NCI-H774 (cell line): ENCODE measurements at regions not wholly inside any gene's neighbourhood (a gene's known extent, or its start where the extent isn't known, plus 50 kb on each side); places are given as distances from the start of the nearest gene placed in this dataset.
"Not testable (repeated sequence)": the region's sequence is repeated elsewhere in the genome, so short reads cannot be mapped to it uniquely, and the experiment has no call there.

Experiments used
- DNase-seq: peaks from one replicate; lab custom pipeline; 2025; lab: John Stamatoyannopoulos, UW

DNA sequence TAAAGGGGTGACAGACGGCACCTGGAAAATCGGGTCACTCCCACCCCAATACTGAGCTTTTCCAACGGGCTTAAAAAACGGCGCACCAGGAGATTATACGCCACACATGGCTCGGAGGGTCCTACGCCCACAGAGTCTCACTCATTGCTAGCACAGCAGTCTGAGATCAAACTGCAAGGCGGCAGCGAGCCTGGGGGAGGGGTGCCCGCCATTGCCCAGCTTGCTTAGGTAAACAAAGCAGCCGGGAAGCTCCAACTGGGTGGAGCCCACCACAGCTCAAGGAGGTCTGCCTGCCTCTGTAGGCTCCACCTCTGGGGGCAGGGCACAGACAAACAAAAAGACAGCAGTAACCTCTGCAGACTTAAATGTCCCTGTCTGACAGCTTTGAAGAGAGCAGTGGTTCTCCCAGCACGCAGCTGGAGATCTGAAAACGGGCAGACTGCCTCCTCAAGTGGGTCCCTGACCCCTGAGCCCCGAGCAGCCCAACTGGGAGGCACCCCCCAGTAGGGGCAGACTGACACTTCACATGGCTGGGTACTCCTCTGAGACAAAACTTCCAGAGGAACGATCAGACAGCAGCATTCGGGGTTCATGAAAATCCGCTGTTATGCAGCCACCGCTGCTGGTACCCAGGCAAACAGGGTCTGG is 162.8 kb upstream of the GJE1 start:
- not testable (repeated sequence) for DNase-seq

DNA sequence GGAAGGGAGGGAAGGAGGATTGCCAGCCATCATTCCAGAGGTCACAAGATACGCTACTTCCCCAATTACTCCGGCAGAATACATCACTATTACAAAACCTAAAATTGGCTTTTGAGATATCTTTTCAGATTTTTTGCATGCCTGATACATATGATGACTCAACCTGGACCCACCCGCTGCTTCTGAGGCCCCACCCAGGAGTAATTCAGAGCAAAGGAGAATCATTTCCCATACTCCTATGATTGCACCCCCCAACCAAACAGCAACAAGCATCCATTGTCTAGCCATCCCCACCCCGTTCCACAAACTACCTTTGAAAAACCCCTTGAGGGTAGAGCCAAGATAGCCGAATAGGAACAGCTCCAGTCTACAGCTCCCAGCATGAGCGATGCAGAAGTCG is 163.5 kb upstream of the GJE1 start:
- DNase-seq = no peak

DNA sequence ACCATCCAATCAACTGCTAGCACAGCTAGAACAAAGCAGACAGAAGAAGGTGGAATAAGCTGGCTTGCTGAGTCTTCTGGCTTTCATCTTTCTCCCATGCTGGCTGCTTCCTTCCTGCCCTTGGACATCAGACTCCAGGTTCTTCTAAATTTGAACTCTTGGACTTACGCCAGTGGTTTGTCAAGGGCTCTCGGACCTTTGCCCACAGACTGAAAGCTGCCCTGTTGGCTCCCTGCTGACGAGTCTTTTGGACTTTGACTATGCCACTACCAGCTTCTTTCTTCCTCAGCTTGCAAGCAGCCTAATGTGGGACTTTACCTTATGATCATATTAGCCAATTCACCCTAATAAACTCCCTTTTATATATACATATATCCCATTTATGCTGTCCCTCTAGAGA is 164.1 kb upstream of the GJE1 start:
- no peak for DNase-seq

- no peak for DNase-seq
Measured at GRCh38 chr6:141965016-141965545, 167.6 kb upstream of the GJE1 start.

DNA sequence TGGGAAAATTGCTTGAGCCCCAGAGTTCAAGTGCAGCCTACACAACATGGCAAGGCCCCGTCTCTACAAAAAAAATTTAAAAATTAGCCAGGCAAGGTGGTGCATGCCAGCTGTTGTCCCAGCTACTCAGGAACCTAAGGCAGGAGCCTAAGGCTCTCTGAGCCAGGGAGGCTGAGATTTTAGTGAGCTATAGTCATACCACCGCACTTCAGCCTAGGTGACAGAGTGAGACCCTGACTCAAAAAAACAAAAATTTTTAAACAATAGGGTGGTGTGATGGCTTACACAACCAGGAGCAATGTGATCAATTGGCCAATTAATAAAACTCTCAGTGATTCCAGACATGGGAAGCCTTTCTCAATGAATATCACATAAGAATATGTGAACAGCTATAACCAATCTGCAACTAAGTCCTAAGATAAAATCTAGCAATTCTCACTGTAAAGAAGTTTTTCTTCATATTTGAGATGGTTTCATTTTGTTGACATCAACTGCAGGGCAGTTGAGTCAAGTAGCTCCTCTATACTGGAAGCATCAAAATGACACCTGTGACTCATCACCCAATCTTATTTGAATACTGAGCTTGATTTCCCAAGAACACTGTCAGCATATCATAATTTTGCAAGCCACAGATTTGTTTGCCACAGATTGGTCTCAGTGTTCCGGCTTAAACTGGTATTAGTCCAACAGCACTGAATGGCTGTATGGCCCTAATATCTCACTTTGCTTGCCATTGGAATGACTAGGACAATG is 169.0 kb upstream of the GJE1 start:
- no peak for DNase-seq

DNA sequence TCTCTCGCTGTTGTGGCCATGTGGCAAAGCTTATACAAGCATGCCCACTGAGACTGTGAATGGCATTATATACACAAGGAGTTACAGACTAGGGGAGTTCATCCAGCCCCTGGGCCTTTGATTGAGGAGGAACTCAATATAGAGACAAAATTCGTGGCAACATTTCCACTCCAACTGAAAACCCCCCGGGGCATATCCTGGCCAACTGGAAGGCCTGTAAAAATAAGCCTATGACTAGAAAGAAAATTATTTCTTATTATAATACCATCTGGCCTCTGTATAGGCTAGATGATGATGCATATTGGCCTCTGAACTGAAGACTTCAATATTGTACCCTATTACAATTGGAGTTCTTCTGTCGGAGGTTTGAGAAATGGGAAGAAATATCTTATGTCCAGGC is 175.5 kb upstream of the GJE1 start:
- DNase-seq = no peak

GRCh38 chr6:141956868-141957267 is 175.9 kb upstream of the GJE1 start:
- no peak for DNase-seq

GRCh38 chr6:141956046-141956761 is 176.5 kb upstream of the GJE1 start:
- no peak for DNase-seq

DNA sequence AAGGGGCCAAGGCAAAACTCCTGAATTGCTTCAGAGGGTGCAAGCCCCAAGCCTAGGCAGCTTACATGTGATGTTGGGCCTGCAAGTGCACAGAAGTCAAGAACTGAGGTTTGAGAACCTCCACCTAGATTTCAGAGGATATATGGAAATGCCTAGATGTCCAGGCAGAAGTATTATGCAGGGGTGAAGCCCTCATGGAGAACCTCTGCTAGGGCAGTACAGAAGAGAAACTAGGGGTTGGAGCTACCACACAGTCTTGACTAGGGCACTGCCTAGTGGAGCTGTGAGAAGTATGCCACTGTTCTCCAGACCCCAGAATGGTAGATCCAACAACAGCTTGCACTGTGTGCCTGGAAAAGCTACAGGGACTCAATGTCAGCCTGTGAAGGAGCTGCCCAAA is 179.7 kb upstream of the GJE1 start:
- DNase-seq = no peak

- DNase-seq = no peak
Measured at GRCh38 chr6:141946502-141946901, 186.2 kb upstream of the GJE1 start.

DNA sequence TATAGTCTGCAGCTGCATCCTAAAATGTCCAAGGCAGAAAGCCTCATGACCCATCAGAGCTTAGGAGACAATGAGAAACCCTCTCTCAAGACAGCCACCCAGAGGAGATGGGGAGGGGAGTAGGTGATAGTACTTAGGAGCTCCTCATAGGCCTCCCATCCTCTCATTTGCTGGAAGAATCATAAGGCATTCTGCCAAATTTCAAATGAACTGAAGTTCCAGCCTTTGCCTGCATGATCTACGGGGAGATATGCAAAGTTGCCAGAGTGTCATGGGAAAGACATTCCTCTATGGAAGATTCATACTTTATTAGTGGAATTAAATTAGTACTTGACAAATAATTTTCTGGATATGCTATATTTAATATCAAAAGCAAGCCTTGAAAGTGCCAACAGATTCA is 194.1 kb upstream of the GJE1 start:
- no peak for DNase-seq

DNA sequence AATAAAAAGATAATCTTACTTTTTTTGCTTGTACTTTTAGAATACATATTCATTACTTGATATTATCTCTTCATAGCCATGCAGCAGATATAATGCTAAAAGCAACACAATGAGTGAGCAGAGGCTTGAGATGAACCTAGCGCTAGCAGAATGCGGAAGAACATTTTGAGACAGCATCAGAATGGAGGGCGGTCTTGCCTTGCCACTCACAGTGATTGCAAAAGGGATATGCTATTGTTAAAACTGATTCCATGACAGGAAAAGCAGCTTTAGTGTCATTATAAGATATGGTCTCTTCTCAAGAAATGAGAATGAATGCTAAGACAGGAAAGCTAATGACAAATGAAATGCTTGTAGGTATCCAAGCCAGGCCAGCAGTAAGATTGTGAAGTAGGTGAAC is 200.0 kb upstream of the GJE1 start:
- DNase-seq = no peak

GRCh38 chr6:141926200-141926900 is 206.4 kb upstream of the GJE1 start:
- DNase-seq = not testable (repeated sequence)

DNA sequence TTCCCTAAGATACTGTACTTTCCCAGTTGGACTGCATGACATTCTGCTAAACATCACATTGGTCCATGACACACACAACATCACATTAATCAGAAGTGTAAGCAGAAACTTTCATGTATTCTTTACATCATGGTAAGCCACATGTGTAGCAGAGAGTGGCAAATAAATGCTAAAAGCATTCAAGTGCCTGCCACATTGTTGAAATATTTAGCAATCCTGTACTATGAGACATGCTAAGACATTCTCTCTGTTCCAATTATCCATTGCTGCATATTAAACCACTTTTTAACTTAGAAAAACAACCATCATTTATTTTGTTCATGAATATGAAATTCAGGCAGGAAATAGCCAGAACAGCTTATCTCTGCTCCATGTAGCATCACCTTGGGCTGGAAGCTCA is 207.7 kb upstream of the GJE1 start:
- no peak for DNase-seq

- DNase-seq = no peak
Measured at GRCh38 chr6:141922898-141923297, 209.8 kb upstream of the GJE1 start.

DNA sequence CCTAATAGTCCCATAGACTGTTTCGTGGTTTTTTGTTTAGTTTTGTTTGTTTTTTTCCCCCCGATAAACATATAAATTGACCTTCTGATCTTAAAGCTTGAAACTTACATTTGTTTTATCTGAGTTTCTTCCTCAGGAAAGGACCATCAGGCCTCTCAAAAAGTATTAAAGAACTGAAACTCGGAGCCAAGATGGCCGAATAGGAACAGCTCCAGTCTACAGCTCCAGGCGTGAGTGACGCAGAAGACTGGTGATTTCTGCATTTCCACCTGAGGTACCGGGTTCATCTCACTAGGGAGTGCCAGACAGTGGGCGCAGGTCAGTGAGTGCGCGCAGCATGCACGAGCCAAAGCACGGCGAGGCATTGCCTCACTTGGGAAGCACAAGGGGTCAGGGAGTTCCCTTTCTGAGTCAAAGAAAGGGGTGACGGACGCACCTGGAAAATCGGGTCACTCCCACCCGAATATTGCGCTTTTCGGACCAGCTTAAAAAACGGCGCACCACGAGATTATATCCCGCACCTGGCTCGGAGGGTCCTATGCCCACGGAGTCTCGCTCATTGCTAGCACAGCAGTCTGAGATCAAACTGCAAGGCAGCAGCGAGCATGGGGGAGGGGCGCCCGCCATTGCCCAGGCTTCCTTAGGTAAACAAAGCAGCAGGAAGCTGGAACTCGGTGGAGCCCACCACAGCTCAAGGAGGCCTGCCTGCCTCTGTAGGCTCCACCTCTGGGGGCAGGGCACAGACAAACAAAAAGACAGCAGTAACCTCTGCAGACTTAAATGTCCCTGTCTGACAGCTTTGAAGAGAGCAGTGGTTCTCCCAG is 215.8 kb upstream of the GJE1 start:
- not testable (repeated sequence) for DNase-seq

- DNase-seq = no peak
Measured at GRCh38 chr6:141914646-141915045, 218.1 kb upstream of the GJE1 start.

GRCh38 chr6:141906569-141907080 is 226.1 kb upstream of the GJE1 start:
- DNase-seq = no peak

GRCh38 chr6:141890661-141891060 is 242.1 kb upstream of the GJE1 start:
- no peak for DNase-seq

GRCh38 chr6:141884850-141885249 is 247.9 kb upstream of the GJE1 start:
- DNase-seq = no peak

DNA sequence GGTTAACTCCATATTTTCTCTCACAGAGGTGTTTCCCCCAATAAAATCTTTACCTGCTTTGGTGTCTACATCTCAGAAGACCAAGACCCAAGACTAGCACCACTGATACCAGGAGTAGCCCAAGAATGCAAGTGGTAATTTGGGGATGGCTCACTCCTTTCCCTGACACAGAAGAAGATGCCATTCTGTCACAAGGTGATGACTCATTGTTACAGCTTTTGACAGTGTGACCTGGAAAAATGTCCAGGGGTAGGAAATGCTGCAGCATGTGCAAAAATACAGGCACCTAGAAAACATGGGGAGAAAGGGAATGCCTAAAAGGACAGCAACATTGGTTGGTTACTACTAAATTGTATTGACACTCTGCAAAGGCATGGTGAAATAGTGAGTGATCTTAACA is 254.0 kb upstream of the GJE1 start:
- DNase-seq = no peak
